GM03348 (cell line): ENCODE measurements at regions not wholly inside any gene's neighbourhood (a gene's known extent, or its start where the extent isn't known, plus 50 kb on each side); places are given as distances from the start of the nearest gene placed in this dataset.
"Not testable (repeated sequence)": the region's sequence is repeated elsewhere in the genome, so short reads cannot be mapped to it uniquely, and the experiment has no call there.

ENCODE experiments used
- DNase-seq: peaks from one replicate; pipeline ENCODE4 v3.0.0; 2012; ENCODE audit warnings: low spot score

DNA sequence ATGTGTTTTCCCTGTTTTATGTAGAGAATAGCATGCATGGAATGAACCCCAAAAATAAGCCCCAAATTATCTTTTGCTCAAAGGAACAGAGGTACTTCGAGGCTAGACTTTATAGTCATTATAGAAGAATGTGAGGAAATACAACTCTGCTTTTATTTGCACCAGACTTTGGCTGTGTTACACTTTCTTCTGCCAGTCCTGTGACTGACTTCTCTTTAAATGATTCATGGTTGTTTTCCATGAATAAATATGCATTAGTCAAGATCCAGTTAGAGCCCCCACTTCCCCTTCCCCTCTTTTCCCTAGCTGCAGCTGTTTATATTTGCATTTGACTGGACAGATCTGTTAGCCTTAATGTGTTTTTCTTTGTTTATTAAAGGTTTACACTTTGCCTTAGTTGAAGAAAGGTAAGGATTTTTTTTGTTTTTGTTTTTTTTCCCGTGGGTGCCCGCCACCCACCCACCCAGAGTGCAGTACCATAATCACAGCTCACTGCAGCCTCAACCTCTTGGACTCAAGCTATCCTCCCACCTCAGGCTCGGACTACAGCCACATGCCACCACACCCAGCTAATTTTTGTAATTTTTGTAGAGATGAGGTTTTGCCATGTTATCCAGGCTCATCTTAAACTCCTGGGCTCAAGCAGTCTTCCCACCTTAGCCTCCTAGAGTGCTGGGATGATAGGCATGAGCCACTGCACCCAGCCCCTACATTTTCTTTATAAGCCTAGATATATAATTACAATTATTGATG is 152.6 kb downstream of the CYB561 start:
- DNase-seq = peak; percentile 70

DNA sequence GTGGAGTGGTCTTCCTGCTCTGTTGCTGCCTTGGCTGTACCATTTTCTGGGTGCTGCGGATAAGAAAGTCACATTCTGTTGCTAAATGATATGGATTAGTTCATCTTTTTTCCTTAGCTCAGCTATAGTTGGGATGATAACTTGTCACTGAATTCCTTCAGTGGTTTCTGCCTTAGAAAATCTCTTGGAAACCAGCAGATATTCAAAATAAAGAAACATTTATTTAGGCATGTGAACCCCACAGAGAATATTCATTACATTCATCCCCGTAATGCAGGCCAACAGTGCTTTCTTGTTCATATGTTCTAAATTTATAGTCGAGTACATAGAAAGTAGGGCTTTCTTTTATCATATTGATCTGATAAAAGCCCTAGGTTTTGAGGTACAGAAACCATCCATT is 151.3 kb downstream of the CYB561 start:
- DNase-seq = no peak

DNA sequence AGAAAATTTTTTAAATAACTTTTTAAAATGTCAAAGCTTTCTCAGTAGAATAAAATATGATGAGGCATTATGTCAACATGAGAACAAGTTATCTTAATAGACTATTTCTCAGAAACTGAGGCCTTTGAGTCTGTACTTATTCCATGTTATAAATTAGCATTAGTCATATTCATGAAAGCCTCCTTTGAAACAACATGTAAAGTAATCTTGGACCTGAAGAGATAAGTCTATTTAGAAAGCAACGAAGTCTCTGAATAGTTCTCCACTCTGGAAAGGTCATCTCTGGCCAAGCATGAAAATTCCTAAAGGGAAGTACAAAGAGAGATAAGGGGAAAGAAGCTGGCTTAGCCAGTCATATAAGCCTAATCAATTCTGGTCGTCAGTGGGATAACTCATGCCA is 150.8 kb downstream of the CYB561 start:
- DNase-seq = no peak

DNA sequence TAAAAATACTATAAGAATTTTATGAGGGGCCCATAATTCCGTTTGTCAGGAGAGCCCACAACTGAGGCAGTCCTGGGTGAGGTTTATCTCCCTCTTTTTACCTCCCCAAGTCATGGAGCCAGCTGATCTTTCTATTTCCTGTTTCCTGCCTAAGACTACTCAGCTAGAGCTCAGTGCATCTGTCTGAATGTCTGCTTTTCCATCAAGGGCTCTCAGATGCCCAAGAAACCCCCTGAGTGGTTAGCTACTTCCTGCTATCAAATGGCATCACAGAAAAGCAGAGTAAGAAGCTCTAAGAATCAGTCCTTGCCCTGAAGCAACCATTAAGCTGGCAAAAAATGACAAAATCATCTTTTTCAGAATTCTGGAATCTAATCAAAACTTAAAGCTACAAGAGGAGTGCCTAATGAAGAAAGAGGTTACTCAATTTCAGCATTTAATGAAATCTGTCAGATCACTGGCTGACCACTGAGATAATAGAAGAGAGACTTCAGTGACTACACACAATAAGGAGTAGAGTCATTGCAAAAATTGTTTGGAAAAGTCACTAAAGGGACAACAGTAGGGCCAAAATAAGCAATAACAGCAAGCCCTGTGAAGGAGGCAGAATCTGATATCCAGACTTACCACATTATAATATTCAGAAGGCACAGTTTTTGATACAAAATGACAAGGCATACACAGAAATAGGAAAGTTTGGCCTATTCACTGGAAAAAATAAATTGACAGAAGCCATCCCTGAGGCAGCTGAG is 150.1 kb downstream of the CYB561 start:
- no peak for DNase-seq

DNA sequence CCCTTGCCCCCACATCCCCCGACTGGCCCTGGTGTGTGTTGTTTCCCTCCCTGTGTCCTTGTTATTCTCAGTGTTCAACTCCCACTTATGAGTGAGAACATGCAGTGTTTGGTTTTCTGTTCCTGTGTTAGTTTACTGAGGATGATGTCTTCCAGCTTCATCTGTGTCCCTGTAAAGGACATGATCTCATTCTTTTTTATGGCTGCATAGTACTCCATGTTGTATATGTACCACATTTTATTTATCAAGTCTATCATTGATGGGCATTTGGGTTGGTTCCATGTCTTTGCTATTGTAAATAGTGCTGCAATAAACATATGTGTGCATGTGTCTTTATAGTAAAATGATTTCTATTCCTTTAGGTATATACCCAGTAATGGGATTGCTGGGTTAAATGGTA is 147.2 kb downstream of the CYB561 start:
- DNase-seq = not testable (repeated sequence)

DNA sequence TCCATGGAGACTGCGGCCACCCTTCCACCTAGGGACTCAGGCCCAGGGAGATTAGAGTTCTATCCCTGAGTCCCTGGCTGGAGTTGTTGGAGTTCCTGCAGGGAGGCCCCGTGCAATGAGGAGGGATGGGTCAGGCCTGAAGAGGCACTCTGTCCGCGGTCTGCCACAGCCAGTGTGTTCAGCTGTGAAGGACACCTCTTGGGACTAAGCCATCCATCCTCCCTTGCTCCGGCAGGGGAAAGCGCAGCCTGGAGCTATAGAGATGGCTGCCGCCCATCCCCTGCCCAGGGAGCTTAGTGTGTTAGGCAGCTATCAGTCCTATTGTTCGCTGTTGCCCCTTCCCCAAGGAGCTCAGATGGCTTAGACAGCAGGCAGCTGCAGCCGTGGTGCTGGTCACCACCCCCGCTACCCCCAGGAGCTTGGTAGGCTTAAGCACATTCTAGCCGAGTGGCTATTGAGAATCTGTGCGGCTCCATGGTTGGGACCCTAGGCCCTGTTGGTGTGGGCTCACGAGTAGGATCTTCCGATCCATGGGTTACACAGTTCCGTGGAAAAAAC is 141.3 kb downstream of the CYB561 start:
- no peak for DNase-seq

DNA sequence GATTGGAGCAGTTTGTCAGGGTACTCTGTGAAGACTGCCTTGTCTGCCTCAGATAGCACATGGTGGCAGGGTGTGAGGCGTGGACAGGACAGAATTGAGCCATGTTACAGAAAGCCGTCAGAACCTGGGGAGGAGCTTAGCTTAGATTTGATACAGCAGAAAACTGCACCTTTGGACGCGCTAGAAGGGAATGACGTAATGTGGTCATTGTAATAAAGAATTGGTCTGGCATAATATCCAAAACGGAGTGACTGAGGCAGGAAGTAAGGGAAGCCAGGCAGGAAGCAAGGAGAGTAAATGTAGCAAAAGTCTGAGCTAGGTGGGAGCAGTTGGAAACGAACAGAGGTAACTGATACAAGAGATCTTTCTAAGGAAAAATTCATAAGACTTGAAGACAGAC is 140.2 kb downstream of the CYB561 start:
- no peak for DNase-seq

DNA sequence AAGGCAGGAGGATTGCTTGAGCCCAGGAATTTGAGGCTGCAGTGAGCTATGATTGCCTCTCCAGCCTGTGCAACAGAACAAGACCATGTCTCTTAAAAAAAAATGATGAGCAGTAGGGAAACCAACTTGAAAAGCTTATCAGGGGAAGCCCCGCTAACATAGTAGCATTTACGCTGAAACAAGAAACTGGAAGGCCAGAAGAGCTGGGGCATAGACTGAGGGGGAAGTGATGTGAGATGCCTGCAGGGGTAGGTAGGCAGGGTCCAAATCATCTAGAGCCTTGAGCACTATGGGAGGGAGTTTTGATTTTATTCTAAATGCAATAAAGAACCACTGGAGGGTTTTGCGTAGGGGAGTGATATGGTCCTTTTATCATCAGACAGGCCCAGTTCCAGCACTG is 139.3 kb downstream of the CYB561 start:
- no peak for DNase-seq

DNA sequence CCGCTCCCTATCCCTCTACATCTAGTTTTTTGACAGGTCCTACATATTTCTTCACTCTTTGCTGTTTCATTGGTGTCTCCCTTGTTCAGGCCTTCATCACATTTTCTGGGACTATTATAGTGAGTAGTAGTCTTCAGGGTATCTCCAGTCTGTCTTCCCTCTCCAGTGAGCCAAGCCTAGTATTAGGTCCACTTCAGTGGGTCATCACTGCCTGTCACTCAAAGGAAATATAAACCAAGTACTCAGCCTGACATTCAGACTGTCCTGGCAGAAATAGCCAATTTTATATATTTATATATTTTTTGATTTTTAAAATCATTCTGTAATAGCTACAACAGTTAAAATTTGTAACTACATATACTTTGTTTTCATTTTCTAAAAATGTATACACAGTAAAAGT is 137.8 kb downstream of the CYB561 start:
- no peak for DNase-seq

DNA sequence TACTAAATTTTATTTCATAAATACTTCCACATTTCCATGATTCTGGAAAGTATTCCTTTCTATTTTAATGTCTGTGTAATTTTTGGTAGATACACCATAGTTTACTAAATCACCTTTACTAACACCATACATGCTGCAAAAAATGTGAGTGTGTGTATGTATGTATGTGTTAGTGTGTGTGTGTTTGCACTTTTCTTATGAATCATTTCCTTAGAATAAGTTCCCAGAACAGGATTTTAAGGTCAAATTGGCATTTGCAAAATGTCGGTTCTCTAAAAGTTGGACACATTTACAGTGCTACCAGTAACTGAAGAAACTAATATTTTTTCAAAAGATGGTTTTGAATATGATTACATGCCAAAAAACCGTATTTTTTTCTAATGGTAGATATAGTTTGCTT is 137.1 kb downstream of the CYB561 start:
- DNase-seq = no peak

DNA sequence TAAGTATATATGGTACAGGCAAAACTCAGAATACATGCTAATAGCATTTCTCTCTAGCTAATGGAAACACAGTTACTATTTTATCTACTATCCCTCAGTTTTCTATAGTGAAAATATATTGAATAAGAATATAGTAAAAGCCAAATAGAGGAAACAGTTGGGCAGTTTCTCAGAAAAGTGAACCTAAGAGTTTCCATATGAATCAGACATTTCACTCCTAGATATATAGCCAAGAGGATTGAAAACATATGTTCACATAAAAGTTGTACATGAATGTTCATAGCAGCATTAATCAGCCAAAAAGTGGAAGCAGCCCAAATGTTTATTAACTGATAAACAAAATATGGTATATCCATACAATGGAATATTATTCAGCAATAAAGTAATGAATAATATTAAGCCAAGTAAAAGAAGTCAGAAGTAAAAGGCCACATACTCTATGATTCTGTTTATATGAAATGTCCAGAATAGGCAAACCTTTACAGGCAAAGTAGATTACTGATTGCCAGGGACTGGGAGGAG is 134.6 kb downstream of the CYB561 start:
- DNase-seq = no peak

DNA sequence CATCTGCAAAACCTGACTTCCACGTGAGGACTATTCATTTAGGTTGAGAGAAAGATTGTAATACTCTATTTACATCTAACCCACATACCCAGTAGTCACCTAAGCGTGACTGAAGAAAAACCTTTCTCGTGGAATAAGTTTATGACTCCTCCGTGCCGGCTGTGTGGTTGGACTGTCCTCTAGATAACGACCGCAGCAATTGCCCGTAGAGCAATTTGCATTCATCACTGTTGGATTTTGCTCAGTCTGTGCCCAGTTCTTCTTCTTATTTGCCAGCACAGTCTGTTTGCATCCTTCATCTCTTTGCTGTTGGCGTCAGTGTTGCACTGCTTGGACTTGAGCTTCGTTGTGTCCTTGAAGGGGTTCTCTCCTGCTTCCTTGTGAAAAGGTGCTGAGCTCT is 131.3 kb downstream of the CYB561 start:
- DNase-seq = no peak

DNA sequence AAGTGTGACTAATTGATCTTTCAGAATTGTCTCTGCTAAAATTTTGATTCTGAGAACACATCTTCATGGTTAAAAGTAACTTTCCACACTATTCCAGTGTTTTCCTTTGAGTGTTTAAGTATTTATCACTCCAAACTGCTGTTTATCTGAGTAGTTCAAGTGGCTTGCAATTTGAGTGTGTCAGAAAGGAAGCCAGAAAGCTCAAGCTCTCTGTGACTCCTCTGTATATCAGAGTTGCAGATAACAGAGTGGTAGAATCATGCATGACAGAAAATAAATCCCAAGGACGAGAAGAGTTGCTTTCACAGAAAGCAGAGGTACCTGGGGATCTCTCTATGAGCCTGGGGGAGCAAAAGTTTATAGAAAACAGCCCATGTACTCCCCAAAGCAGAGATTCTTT is 130.0 kb downstream of the CYB561 start:
- DNase-seq = no peak

DNA sequence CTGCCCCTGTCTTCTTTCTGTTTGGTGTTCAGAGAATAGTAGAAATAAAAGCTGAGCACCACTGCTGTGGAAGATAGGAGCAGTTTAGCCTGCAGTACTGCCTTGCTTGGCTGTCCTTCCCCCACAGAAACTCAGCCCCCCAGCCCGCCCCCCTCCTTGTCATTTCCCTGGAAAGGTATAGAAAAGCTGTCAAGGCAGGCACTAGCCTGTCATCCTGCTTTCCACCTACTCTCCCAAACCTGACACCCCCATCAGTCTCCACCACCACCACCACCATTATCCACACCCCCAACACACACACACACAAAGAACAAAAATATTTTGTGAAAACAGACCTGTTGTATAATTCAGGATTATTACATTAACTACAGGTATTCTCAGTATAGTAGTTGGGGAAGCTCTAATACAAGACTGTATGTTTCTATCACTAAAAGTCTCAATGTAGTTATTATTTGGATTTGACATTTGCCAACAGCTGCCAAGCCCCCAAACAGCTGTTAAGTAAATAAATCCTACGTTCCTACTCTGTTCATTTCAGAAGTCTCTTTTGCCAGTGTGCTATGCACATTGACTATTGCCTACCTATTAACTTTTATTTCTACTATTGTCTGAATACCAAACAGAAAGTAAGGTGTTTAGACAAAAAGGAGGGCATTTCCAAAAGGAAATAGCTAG is 128.8 kb downstream of the CYB561 start:
- DNase-seq = no peak

DNA sequence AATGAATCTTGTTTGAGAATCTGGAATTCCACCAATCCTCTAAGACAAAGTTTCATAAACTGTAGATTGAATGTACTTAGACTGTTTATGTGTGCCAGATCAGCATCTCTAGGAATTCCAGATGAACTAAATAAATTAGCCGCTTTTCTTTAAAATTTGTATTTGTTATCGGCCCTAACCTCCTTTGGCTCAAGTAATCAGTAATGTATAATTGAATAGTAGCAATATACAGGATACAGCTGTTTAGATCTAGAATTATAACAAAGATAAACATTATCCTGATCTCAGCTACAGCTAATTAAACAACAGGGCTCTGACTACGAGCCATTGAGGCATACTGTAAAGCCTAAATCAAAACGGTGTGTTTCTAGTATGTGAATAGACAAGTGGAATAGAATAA is 120.3 kb downstream of the CYB561 start:
- DNase-seq = no peak

DNA sequence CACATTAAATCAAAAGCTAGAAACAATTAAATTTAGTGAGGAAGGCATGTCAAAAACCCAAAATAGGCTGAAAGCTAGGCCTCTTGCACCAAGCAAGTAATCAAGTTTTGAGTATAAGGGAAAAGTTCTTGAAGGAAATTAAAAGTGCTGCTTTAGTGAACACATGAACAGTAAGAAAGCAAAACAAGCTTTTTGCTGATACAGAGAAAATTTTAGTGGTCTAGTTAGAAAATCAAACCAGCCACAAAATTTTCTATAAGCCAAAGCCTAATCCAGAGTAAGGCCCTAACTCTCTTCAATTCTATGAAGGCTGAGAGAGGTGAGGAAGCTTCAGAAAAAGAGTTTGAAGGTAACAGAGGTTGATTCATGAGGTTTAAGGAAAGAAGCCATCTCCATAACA is 116.2 kb downstream of the CYB561 start:
- no peak for DNase-seq

DNA sequence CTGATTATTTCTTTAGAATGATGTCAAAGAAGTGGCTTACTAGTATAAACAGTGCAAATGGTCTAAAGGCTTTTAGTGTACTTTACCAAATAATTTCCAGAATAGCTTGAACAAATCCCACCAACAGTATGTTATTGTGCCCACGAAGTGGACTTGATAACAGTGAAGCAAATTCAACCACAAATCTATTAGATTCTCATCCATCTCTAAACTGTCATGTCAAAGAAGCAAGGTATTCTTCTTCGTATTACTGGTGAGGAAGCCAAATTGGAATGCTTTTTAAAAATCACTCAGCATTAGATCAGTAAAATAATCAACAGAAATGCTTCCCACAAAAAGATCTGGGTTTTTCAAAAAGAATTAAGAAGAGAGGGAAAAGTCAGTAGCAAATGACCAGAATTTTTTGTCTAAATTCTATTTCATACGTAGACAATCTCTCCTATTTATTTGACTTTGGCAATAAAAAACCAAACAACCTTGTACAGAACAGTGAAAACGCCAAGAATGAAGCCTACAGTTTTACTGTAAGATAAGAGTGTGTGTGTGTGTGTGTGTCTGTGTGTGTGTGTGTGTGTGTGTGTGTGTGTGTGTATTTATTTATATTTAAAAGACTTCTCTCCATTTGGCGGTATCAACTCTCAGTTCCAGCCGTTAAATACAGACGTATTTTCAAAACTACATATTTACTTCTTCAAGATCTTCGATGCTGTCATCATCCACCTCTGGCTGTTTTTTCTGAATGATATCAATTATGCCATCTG is 114.6 kb downstream of the CYB561 start:
- DNase-seq = no peak

DNA sequence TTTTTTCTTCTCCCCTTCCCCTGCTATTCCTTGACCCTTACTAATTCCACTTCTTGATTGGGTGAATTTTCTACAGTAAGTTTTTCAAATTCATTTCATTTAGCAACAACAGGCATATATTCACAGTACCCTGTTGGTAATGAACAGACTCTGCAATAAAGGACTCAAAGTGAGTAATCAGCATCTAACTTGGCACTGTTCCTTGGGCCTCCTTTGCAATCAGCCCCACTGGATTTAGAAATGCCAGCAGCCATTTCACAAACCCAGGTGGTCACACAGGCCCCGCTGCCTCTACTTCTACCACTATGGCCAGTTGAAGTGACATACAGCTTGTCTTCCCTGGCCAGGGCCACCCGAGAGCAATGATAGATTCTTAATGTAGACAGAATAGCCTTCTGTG is 113.8 kb downstream of the CYB561 start:
- DNase-seq = no peak

DNA sequence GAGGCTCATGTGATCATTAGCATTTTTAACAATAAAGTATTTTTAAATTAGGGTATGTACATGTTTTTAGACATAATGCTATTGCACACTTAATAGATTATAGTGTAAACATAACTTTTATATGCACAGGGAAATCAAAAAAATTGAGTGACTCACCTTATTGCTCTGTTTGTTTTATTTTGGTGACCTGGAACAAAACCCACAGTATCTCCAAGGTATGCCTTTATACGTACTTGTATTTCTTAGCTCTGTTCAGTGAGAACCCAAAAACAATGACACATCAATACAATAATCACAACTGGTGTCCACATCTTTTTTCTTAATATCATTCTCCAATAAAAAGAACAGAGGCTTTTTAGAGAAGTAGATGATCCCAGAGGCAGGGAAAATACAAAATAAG is 112.2 kb downstream of the CYB561 start:
- no peak for DNase-seq

DNA sequence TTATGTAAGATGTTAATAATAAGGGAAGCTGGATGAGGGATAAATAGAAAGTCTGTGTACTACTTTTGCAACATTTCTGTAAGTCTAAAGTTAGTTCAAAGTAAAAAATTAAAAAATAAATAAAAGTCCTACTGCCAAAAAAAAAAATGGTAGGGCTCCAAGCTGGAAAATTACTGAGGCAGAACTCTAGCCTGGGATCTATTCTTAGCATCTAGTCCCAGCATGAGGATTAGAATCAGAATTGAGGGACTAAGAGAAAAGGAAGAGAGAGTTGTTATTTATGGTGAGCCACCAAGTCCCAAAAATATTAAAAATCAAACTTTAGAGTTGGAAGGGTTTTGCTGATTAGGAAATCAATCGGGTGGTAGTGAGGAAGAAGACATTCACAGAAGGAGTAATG is 110.3 kb downstream of the CYB561 start:
- DNase-seq = peak; percentile 18

DNA sequence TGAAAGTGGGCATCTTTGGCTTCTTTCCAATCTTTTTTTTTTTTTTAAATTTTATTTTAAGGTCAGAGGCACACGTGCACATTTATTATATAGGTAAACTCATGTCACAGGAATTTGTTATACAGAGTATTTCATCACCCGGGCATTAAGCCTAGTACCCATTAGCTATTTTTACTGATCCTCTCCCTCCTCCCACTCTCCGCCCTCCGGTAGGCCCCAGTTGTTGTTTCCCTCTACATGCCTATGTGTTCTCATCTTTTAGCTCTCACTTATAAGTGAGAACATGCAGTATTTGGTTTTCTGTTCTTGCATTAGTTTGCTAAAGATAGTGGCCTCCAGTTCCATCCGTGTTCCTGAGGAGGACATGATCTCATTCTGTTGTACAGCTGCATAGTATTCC is 108.5 kb downstream of the CYB561 start:
- DNase-seq = no peak

DNA sequence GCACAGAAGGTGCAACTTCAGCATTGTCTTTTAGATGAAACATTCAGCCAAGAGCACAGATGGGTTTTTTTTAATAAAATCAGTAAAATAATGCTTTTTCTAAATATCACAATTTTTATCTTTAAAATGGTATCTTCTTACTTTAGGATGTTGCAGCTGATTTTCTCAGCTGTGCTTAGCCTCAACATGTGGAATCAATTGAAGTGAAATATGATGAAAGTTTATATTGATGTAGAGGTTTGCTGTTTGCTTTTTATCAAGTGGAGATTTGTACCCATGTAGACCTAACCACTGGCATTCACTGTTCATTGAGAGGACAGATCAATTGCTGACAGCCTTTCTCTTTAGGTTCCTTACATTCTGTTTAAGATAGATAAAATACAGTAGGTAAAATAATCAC is 107.8 kb downstream of the CYB561 start:
- DNase-seq = no peak
